GM12878 (cell line): ENCODE measurements at regions not wholly inside any gene's neighbourhood (a gene's known extent, or its start where the extent isn't known, plus 50 kb on each side); places are given as distances from the start of the nearest gene placed in this dataset.

ENCODE experiments used
- ATAC-seq: fragments of 200-7000 bp; cut with Tn5 transposase; 3 replicates; pipeline ENCODE4 v1.9.1; 2020; ENCODE audit warnings: mild to moderate bottlenecking, moderate library complexity
- BruUV-seq: library from RNA; stranded (reverse); fragments of 400-500 nt; replicated peaks from 2 replicates; lab custom pipeline; 2021; lab: Mats Ljungman, UMichigan
- CTCF ChIA-PET: fragments of 300-600 bp; sonication (Branson Sonifier 250); formaldehyde crosslinking; extraction: SDS; loops from one replicate; lab custom pipeline; 2021; ENCODE audit warnings: inconsistent platforms; lab: Yijun Ruan, JAX
- POLR2A ChIA-PET: fragments of 350-600 bp; formaldehyde crosslinking; extraction: SDS; loops from one replicate; lab custom pipeline; 2021; ENCODE audit warnings: inconsistent platforms; lab: Charles Lee
- RAD21 ChIA-PET: fragments of 300-600 bp; sonication (Branson Sonifier 250); formaldehyde crosslinking; loops from one replicate; lab custom pipeline; 2023; ENCODE audit warnings: antibody characterized with exemption; ENCODE audit not compliant: unreplicated experiment; lab: Charles Lee
- SMC1A ChIA-PET: fragments of 300-600 bp; sonication (Branson Sonifier 250); formaldehyde crosslinking; loops from one replicate; lab custom pipeline; 2023; ENCODE audit not compliant: unreplicated experiment, uncharacterized antibody; lab: Charles Lee
- DNase-seq: peaks from one replicate; pipeline ENCODE4 v3.0.0-alpha.2; 2011; ENCODE audit warnings: low read depth, low spot score
- FAIRE-seq: peaks from 3 replicates; lab custom pipeline; 2011; peaks lifted over from hg19 to GRCh38; lab: Jason Lieb, UNC
- H2AFZ ChIP-seq: 2 replicates; pipeline ENCODE4 v1.6.0; 2011; ENCODE audit warnings: low read depth, low read length, control low read depth; ENCODE audit not compliant: control insufficient read depth
- H3K27ac ChIP-seq: 2 replicates; pipeline ENCODE4 v1.5.1; 2011; ENCODE audit warnings: control low read depth; ENCODE audit not compliant: control insufficient read depth, insufficient read depth
- H3K27me3 ChIP-seq, 2 experiments: replicated peaks in 1 of 2; 2 replicates each; pipeline versions ENCODE4 v1.6.0 to v1.6.1; 2011; ENCODE audit warnings: low read length in 1 of 2; ENCODE audit not compliant: control insufficient read depth in 2 of 2, insufficient read depth in 2 of 2
- H3K36me3 ChIP-seq, 2 experiments: 2 replicates each; pipeline ENCODE4 v1.5.1; 2011; ENCODE audit warnings: low read length in 1 of 2; ENCODE audit not compliant: control insufficient read depth in 2 of 2, insufficient read depth in 2 of 2
- H3K4me1 ChIP-seq: 2 replicates; pipeline ENCODE4 v1.6.1; 2011; ENCODE audit warnings: mild to moderate bottlenecking, low read length, moderate library complexity, mixed read lengths; ENCODE audit not compliant: control insufficient read depth, insufficient read depth
- H3K4me2 ChIP-seq: 2 replicates; pipeline ENCODE4 v1.6.0; 2011; ENCODE audit warnings: control low read depth; ENCODE audit not compliant: control insufficient read depth, insufficient read depth
- H3K4me3 ChIP-seq: fragments of 200-600 bp; sonication (generic); 2 replicates; pipeline ENCODE4 v1.5.1; 2016
- H3K79me2 ChIP-seq: 2 replicates; pipeline ENCODE4 v1.6.0; 2011; ENCODE audit warnings: low read length; ENCODE audit not compliant: control insufficient read depth, insufficient read depth
- H3K9ac ChIP-seq: 2 replicates; pipeline ENCODE4 v1.8.0; 2011; ENCODE audit warnings: low read length, control low read depth, mixed read lengths; ENCODE audit not compliant: control insufficient read depth, insufficient read depth
- H3K9me3 ChIP-seq: replicated peaks from 3 replicates; pipeline ENCODE4 v1.5.1; 2011; ENCODE audit warnings: mild to moderate bottlenecking, low read length; ENCODE audit not compliant: control insufficient read depth, insufficient read depth
- H4K20me1 ChIP-seq: 2 replicates; pipeline ENCODE4 v1.6.0; 2011; ENCODE audit not compliant: control insufficient read depth, insufficient read depth
- HDAC2 ChIP-seq: fragments of 200-600 bp; sonication (generic); IDR thresholded peaks from 2 replicates; pipeline ENCODE4 v1.6.1; 2017
- JUND ChIP-seq: IDR thresholded peaks from 2 replicates; pipeline ENCODE4 v1.6.1; 2012; ENCODE audit warnings: low read depth, mild to moderate bottlenecking, low read length, improper control_type of control experiment, moderate library complexity
- KLF5 ChIP-seq: fragments of 450-650 bp; IDR thresholded peaks from 2 replicates; pipeline ENCODE4 v1.6.1; 2014; ENCODE audit warnings: mild to moderate bottlenecking; ENCODE audit not compliant: partially characterized antibody
- MTA3 ChIP-seq: IDR thresholded peaks from 2 replicates; pipeline ENCODE4 v1.6.1; 2012; ENCODE audit warnings: low read length, inconsistent platforms, borderline replicate concordance
- NFYA ChIP-seq: IDR thresholded peaks from 2 replicates; pipeline ENCODE4 v1.6.1; 2011; ENCODE audit warnings: low read depth, mild to moderate bottlenecking, low read length, improper control_type of control experiment, borderline replicate concordance
- POLR2AphosphoS5 ChIP-seq: IDR thresholded peaks from 2 replicates; pipeline ENCODE4 v1.6.1; 2011; ENCODE audit warnings: mild to moderate bottlenecking, low read length, inconsistent platforms
- RAD51 ChIP-seq: fragments of 450-650 bp; IDR thresholded peaks from 2 replicates; pipeline ENCODE4 v1.6.1; 2016; ENCODE audit warnings: moderate library complexity, mild to moderate bottlenecking, inconsistent platforms
- RELA ChIP-seq: fragments of 450-650 bp; IDR thresholded peaks from 2 replicates; pipeline ENCODE4 v1.8.0; 2014; ENCODE audit warnings: borderline replicate concordance; ENCODE audit not compliant: partially characterized antibody
- SIX5 ChIP-seq: IDR thresholded peaks from 2 replicates; pipeline ENCODE4 v1.6.1; 2011; ENCODE audit warnings: mild to moderate bottlenecking, low read depth, low read length, moderate library complexity; ENCODE audit not compliant: severe bottlenecking
- SREBF1 ChIP-seq: IDR thresholded peaks from 2 replicates; pipeline ENCODE4 v1.6.1; 2012; ENCODE audit warnings: mild to moderate bottlenecking, low read length
- SRF ChIP-seq, 2 experiments: IDR thresholded peaks; 2 replicates each; pipeline ENCODE4 v1.6.1; 2011; ENCODE audit warnings: low read depth in 2 of 2, low read length in 2 of 2, mild to moderate bottlenecking in 1 of 2, moderate library complexity in 1 of 2
- TCF12 ChIP-seq: IDR thresholded peaks from 2 replicates; pipeline ENCODE4 v1.6.1; 2011; ENCODE audit warnings: low read depth, mild to moderate bottlenecking, low read length
- ZBTB11 ChIP-seq: fragments of 450-650 bp; formaldehyde crosslinking; IDR thresholded peaks from 2 replicates; pipeline ENCODE4 v1.5.0; 2022; ENCODE audit warnings: mild to moderate bottlenecking, missing genetic modification characterization
- ZNF687 ChIP-seq: fragments of 450-650 bp; IDR thresholded peaks from 2 replicates; pipeline ENCODE4 v1.6.1; 2017; ENCODE audit warnings: mild to moderate bottlenecking, moderate library complexity
- WGBS: methylation state at CpG from one replicate; pipeline ENCODE4 v1.1.6; 2016; ENCODE audit warnings: low lambda C conversion rate; ENCODE audit not compliant: insufficient replicate concordance, insufficient coverage; ENCODE audit errors: missing lambda C conversion rate; 5-methylcytosine and 5-hydroxymethylcytosine counted together
- in situ Hi-C: fragments of 300-500 bp; cut with MboI; formaldehyde crosslinking; loops from 9 replicates; pipeline ENCODE4 v1.14.3; 2018; ENCODE audit warnings: mixed read lengths
- intact Hi-C: fragments of 100-400 bp; cut with micrococcal nuclease; formaldehyde crosslinking; loops from one replicate; pipeline ENCODE4 v1.14.2; 2022; ENCODE audit not compliant: unreplicated experiment
- TF ChIP-seq, protein P1 (sequence below): fragments of 450-650 bp; IDR thresholded peaks from 2 replicates; pipeline ENCODE4 v1.6.1; 2017; ENCODE audit warnings: antibody characterized with exemption, mild to moderate bottlenecking, moderate library complexity

GRCh38 chr1:209219791-209220524 is 363.6 kb upstream of the CAMK1G start:
- no peak overlapping the region for H3K27ac ChIP-seq
- no peak overlapping the region for H3K4me2 ChIP-seq
- no peak for FAIRE-seq
- H3K27me3 ChIP-seq: no peaks in the 10 kb centered on the region
- CTCF ChIA-PET: no interaction called here
- RAD21 ChIA-PET: no interaction called here
- no peaks in the 10 kb centered on the region for H3K36me3 ChIP-seq
- no peak overlapping the region for H3K4me3 ChIP-seq
- no peak overlapping the region for H2AFZ ChIP-seq
- intact Hi-C loops (no loop called here), in situ Hi-C loops (no loop called here)
- POLR2A ChIA-PET: no interaction called here
- WGBS: 31% methylated on average over 16 of the region's 16 CpGs
- H4K20me1 ChIP-seq: no peaks in the 10 kb centered on the region
- SMC1A ChIA-PET: no interaction called here
- no peaks in the 10 kb centered on the region for H3K4me1 ChIP-seq
- ATAC-seq: no peak
- H3K79me2 ChIP-seq: no peaks in the 10 kb centered on the region
- DNase-seq: no peak
- H3K9me3 ChIP-seq: no peaks in the 10 kb centered on the region
- no peak overlapping the region for H3K9ac ChIP-seq
- BruUV-seq: no TSS peak
- TF ChIP-seq TCF12 (no peak), SIX5 (no peak), ZNF687 (no peak), RELA (no peak), NFYA (no peak), SREBF1 (no peak), MTA3 (no peak), RAD51 (no peak), POLR2AphosphoS5 (no peak), HDAC2 (no peak), SRF (IDR thresholded peaks at IDR 0.05; ENCODE audit: low read depth in 2 of 2, low read length in 2 of 2) (no peak), KLF5 (no peak), ZBTB11 (CRISPR knock-in tag) (no peak), JUND (no peak)
- TF ChIP-seq, protein P1, sequence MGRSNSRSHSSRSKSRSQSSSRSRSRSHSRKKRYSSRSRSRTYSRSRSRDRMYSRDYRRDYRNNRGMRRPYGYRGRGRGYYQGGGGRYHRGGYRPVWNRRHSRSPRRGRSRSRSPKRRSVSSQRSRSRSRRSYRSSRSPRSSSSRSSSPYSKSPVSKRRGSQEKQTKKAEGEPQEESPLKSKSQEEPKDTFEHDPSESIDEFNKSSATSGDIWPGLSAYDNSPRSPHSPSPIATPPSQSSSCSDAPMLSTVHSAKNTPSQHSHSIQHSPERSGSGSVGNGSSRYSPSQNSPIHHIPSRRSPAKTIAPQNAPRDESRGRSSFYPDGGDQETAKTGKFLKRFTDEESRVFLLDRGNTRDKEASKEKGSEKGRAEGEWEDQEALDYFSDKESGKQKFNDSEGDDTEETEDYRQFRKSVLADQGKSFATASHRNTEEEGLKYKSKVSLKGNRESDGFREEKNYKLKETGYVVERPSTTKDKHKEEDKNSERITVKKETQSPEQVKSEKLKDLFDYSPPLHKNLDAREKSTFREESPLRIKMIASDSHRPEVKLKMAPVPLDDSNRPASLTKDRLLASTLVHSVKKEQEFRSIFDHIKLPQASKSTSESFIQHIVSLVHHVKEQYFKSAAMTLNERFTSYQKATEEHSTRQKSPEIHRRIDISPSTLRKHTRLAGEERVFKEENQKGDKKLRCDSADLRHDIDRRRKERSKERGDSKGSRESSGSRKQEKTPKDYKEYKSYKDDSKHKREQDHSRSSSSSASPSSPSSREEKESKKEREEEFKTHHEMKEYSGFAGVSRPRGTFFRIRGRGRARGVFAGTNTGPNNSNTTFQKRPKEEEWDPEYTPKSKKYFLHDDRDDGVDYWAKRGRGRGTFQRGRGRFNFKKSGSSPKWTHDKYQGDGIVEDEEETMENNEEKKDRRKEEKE: no peak
